ENCODE measurements at regions not wholly inside any gene's neighbourhood (a gene's known extent, or its start where the extent isn't known, plus 50 kb on each side); places are given as distances from the start of the nearest gene placed in this dataset.

GRCh38 chr2:238979636-238980035 lies 131.8 kb downstream of the TWIST2 start:
- Histone ChIP-seq H3K9me3 (ENCODE audit: control insufficient read depth, insufficient read depth, low read depth, low read length) (no peaks in the 10 kb centered on the region), H3K27ac (ENCODE audit: extremely low read depth, low read depth, low read length) (no peak overlapping the region), H3K4me3 (ENCODE audit: low read depth, low read length) (no peak overlapping the region), H3K4me1 (ENCODE audit: control insufficient read depth, insufficient read depth, low read length) (no peaks in the 10 kb centered on the region), H3K36me3 (ENCODE audit: control insufficient read depth in 2 of 2, insufficient read depth in 1 of 2, low read length in 2 of 2) (no peaks in the 10 kb centered on the region)
- CTCF ChIA-PET, result interaction anchor here (1.3 kb wide), 1 partner anchor 195 kb away, joined by 4 read pairs; no protein-coding TSS in a partner anchor
- POLR2A ChIA-PET, result no interaction called here
- TF ChIP-seq OSR2 (tag by site-specific recombination; IDR thresholded peaks at IDR 0.05) (no peak), ZNF645 (tag by site-specific recombination; IDR thresholded peaks at IDR 0.05) (no peak), TSHZ1 (tag by site-specific recombination; IDR thresholded peaks at IDR 0.05; ENCODE audit: borderline replicate concordance) (no peak), ZNF423 (tag by site-specific recombination; IDR thresholded peaks at IDR 0.05) (no peak), ZFP3 (tag by site-specific recombination; IDR thresholded peaks at IDR 0.05; ENCODE audit: low read depth) (no peak), ZNF558 (tag by site-specific recombination; IDR thresholded peaks at IDR 0.05) (no peak), SCRT1 (tag by site-specific recombination; IDR thresholded peaks at IDR 0.05; ENCODE audit: borderline replicate concordance) (no peak), ZBTB20 (tag by site-specific recombination; IDR thresholded peaks at IDR 0.05) (no peak), ZNF692 (tag by site-specific recombination; IDR thresholded peaks at IDR 0.05) (no peak), ZNF174 (tag by site-specific recombination; IDR thresholded peaks at IDR 0.05) (no peak), ZBTB44 (tag by site-specific recombination; IDR thresholded peaks at IDR 0.05) (no peak), ZNF670 (tag by site-specific recombination; IDR thresholded peaks at IDR 0.05; ENCODE audit: low read depth) (no peak), ZNF148 (tag by site-specific recombination; IDR thresholded peaks at IDR 0.05; ENCODE audit: borderline replicate concordance) (no peak), ZNF580 (tag by site-specific recombination; IDR thresholded peaks at IDR 0.05) (no peak), ZNF354C (tag by site-specific recombination; IDR thresholded peaks at IDR 0.05; ENCODE audit: borderline replicate concordance, low read depth) (no peak), ZNF658 (tag by site-specific recombination; IDR thresholded peaks at IDR 0.05) (no peak), ZNF514 (tag by site-specific recombination; IDR thresholded peaks at IDR 0.05) (no peak)
